ENCODE measurements at regions not wholly inside any gene's neighbourhood (a gene's known extent, or its start where the extent isn't known, plus 50 kb on each side); places are given as distances from the start of the nearest gene placed in this dataset.

- no peak for TF ChIP-seq CTCF (IDR thresholded peaks at IDR 0.05; ENCODE audit: insufficient read depth, low read depth, low read length)
- no peak for TF ChIP-seq EZH2 (IDR thresholded peaks at IDR 0.05; ENCODE audit: insufficient read depth, low read length)
These were observed 99.6 kb downstream of the TUSC7 start for GRCh38 chr3:116809208-116809607.

Measured in astrocyte (in vitro differentiated cells and primary cell).